ENCODE measurements at regions not wholly inside any gene's neighbourhood (a gene's known extent, or its start where the extent isn't known, plus 50 kb on each side); places are given as distances from the start of the nearest gene placed in this dataset.

DNA sequence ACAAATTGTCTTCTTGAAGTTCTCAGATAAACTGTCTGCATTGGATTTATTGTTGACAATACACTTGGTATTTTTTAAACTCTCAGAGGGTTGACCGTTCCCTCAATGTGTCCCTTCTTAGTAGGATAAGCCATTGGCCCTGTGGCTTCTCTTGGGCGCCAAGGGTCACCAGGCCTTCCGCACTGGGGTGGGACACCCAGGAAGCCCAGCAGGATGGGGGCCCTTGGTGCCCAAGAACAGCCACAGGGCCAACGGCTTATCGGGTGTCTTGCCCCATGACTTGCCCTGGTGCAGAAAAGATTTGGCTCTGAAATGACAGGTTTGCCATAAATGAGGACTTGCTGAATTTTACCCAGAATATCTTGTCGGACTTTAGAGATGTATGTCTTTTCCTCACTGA lies 375.0 kb downstream of the IRX2 start (continued):
- TF ChIP-seq, protein P1, sequence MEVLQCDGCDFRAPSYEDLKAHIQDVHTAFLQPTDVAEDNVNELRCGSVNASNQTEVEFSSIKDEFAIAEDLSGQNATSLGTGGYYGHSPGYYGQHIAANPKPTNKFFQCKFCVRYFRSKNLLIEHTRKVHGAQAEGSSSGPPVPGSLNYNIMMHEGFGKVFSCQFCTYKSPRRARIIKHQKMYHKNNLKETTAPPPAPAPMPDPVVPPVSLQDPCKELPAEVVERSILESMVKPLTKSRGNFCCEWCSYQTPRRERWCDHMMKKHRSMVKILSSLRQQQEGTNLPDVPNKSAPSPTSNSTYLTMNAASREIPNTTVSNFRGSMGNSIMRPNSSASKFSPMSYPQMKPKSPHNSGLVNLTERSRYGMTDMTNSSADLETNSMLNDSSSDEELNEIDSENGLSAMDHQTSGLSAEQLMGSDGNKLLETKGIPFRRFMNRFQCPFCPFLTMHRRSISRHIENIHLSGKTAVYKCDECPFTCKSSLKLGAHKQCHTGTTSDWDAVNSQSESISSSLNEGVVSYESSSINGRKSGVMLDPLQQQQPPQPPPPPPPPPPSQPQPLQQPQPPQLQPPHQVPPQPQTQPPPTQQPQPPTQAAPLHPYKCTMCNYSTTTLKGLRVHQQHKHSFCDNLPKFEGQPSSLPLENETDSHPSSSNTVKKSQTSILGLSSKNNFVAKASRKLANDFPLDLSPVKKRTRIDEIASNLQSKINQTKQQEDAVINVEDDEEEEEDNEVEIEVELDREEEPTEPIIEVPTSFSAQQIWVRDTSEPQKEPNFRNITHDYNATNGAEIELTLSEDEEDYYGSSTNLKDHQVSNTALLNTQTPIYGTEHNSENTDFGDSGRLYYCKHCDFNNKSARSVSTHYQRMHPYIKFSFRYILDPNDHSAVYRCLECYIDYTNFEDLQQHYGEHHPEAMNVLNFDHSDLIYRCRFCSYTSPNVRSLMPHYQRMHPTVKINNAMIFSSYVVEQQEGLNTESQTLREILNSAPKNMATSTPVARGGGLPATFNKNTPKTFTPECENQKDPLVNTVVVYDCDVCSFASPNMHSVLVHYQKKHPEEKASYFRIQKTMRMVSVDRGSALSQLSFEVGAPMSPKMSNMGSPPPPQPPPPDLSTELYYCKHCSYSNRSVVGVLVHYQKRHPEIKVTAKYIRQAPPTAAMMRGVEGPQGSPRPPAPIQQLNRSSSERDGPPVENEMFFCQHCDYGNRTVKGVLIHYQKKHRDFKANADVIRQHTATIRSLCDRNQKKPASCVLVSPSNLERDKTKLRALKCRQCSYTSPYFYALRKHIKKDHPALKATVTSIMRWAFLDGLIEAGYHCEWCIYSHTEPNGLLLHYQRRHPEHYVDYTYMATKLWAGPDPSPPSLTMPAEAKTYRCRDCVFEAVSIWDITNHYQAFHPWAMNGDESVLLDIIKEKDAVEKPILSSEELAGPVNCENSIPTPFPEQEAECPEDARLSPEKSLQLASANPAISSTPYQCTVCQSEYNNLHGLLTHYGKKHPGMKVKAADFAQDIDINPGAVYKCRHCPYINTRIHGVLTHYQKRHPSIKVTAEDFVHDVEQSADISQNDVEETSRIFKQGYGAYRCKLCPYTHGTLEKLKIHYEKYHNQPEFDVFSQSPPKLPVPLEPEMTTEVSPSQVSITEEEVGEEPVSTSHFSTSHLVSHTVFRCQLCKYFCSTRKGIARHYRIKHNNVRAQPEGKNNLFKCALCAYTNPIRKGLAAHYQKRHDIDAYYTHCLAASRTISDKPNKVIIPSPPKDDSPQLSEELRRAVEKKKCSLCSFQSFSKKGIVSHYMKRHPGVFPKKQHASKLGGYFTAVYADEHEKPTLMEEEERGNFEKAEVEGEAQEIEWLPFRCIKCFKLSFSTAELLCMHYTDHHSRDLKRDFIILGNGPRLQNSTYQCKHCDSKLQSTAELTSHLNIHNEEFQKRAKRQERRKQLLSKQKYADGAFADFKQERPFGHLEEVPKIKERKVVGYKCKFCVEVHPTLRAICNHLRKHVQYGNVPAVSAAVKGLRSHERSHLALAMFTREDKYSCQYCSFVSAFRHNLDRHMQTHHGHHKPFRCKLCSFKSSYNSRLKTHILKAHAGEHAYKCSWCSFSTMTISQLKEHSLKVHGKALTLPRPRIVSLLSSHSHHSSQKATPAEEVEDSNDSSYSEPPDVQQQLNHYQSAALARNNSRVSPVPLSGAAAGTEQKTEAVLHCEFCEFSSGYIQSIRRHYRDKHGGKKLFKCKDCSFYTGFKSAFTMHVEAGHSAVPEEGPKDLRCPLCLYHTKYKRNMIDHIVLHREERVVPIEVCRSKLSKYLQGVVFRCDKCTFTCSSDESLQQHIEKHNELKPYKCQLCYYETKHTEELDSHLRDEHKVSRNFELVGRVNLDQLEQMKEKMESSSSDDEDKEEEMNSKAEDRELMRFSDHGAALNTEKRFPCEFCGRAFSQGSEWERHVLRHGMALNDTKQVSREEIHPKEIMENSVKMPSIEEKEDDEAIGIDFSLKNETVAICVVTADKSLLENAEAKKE (CRISPR knock-in tag; IDR thresholded peaks at IDR 0.05) = no peak
- no peak for TF ChIP-seq ZNF331 (CRISPR knock-in tag; IDR thresholded peaks at IDR 0.05; ENCODE audit: low read depth)

DNA sequence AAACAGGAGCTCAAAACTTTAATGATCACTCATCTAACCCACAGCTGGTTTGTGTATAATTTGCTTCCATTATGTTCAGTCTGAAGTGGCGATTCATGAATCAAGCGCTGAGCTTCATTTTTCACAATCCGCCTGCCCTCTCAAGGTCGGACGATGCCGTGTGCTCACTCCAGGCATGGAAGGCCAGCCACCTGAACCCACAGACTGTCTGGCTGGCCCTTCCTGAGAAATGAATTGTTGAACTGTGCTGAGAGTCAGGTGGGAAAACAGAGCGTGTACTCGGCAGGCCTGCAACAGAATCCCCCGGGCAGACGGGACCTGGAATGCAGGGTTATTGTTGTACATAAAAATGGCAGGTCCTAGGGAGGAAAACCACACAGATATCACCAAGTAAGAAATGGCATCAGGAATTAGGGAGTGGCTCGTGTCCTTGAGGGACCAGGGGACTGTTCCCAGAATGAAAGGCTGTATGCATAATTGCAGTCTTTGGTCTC lies 375.7 kb downstream of the IRX2 start:
- H3K36me3 ChIP-seq (ENCODE audit: insufficient read depth) = no peaks in the 10 kb centered on the region
- no peaks in the 10 kb centered on the region for H3K9me2 ChIP-seq (ENCODE audit: insufficient read depth)
- no peaks in the 10 kb centered on the region for H3K4me1 ChIP-seq (ENCODE audit: insufficient read depth)
- no peak overlapping the region for H3K4me3 ChIP-seq
- no peaks in the 10 kb centered on the region for H4K20me1 ChIP-seq (replicated peaks; ENCODE audit: insufficient read depth)
- Mint-ChIP-seq H3K27ac (no peak overlapping the region), H3K9me3 (peaks cover 21% of the 10 kb centered on the region), H3K27me3 (ENCODE audit: insufficient read depth, low read depth, poor library complexity) (no peaks in the 10 kb centered on the region), H3K4me1 (peaks cover 3% of the 10 kb centered on the region; the same call in 2 of the 3 replicates), H3K36me3 (ENCODE audit: low read depth) (peaks cover 3% of the 10 kb centered on the region; the same call in 2 of the 3 replicates), H3K4me3 (no peak overlapping the region)
- DNase-seq (ENCODE audit: low spot score) (no peak), ATAC-seq (no peak)
- H3F3A ChIP-seq (replicated peaks; ENCODE audit: low read depth) = no peaks in the 10 kb centered on the region
- H3K4me2 ChIP-seq = no peak overlapping the region
- H2AFZ ChIP-seq = no peak overlapping the region
- no peaks in the 10 kb centered on the region for H3K79me2 ChIP-seq (replicated peaks; ENCODE audit: insufficient read depth)
- no peak overlapping the region for H3K27ac ChIP-seq (ENCODE audit: low read depth)
- no peaks in the 10 kb centered on the region for H3K27me3 ChIP-seq (ENCODE audit: insufficient read depth)
- no peak for TF ChIP-seq JUNB (IDR thresholded peaks at IDR 0.05; ENCODE audit: unreplicated experiment)
- TF ChIP-seq, protein P2, sequence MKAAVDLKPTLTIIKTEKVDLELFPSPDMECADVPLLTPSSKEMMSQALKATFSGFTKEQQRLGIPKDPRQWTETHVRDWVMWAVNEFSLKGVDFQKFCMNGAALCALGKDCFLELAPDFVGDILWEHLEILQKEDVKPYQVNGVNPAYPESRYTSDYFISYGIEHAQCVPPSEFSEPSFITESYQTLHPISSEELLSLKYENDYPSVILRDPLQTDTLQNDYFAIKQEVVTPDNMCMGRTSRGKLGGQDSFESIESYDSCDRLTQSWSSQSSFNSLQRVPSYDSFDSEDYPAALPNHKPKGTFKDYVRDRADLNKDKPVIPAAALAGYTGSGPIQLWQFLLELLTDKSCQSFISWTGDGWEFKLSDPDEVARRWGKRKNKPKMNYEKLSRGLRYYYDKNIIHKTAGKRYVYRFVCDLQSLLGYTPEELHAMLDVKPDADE (IDR thresholded peaks at IDR 0.05) = no peak
- TF ChIP-seq, protein P1 (CRISPR knock-in tag; IDR thresholded peaks at IDR 0.05) = no peak
- no peak for TF ChIP-seq NANOG (IDR thresholded peaks at IDR 0.05; ENCODE audit: borderline replicate concordance)
- no peak for TF ChIP-seq ZNF331 (CRISPR knock-in tag; IDR thresholded peaks at IDR 0.05; ENCODE audit: low read depth)
- no peak for TF ChIP-seq CREB1 (CRISPR knock-in tag; IDR thresholded peaks at IDR 0.05; ENCODE audit: low read depth)
- TF ChIP-seq ZNF114 (CRISPR knock-in tag; IDR thresholded peaks at IDR 0.05) = no peak

All from GM23338 (cell line).